ENCODE measurements at regions not wholly inside any gene's neighbourhood (a gene's known extent, or its start where the extent isn't known, plus 50 kb on each side); places are given as distances from the start of the nearest gene placed in this dataset.

DNA sequence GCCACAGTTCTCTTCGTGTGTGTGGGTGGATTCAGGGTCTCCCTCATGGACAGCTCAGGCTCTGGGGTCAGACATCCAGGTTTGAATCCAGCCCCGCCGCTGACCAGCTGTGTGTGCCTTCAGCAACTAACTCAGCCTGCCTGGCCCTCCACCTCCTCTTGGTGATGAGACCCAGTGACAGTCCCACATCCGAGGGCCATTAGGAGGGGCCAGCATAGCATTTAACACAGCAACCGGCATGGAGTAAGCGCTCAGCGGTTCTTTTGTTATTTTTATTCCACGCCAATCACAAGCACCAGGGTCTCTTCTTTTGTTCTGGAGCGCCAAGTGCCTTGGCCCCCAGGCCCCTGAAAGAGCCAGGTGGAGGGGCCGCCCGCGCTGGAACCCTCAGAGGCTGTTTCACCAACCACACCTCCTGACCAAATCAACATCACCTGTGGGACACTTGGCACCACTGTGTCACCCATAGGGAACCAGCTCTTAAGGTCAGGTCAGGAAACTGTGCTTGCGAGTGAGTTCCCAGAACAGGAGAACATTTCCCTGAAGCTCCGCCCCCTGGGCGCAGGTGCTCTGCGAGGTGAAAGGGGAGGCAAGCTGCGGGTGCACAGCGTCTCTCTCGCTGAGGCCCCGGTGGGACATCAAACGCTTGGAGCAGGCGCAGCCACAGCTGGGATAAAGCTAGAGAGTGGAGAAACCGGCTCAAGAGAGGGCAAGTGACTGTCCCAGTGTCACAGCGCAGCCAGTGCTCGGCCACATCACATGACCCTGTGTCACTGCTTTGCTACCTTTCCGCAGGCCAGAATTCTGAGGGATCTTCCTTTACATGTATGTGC is 311.3 kb downstream of the UACA start:
- ChIA-PET CTCF (no interaction called here), RAD21 (ENCODE audit: low non-redundant PET in 1 of 2, low total read pairs in 2 of 2, uncharacterized antibody in 2 of 2, unreplicated experiment in 2 of 2) (no interaction called here), POLR2A (no interaction called here)
- TF ChIP-seq YY1 (IDR thresholded peaks at IDR 0.05; ENCODE audit: extremely low read depth, insufficient replicate concordance, low read depth, low read length): no peak
- TF ChIP-seq, protein P1, sequence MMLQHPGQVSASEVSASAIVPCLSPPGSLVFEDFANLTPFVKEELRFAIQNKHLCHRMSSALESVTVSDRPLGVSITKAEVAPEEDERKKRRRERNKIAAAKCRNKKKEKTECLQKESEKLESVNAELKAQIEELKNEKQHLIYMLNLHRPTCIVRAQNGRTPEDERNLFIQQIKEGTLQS (IDR thresholded peaks at IDR 0.05): no peak
- TF ChIP-seq, protein P2, sequence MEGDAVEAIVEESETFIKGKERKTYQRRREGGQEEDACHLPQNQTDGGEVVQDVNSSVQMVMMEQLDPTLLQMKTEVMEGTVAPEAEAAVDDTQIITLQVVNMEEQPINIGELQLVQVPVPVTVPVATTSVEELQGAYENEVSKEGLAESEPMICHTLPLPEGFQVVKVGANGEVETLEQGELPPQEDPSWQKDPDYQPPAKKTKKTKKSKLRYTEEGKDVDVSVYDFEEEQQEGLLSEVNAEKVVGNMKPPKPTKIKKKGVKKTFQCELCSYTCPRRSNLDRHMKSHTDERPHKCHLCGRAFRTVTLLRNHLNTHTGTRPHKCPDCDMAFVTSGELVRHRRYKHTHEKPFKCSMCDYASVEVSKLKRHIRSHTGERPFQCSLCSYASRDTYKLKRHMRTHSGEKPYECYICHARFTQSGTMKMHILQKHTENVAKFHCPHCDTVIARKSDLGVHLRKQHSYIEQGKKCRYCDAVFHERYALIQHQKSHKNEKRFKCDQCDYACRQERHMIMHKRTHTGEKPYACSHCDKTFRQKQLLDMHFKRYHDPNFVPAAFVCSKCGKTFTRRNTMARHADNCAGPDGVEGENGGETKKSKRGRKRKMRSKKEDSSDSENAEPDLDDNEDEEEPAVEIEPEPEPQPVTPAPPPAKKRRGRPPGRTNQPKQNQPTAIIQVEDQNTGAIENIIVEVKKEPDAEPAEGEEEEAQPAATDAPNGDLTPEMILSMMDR (IDR thresholded peaks at IDR 0.05 in 2 of 3, conservative IDR thresholded peaks at IDR 0.05 in 1 of 3; ENCODE audit: borderline replicate concordance in 1 of 3, insufficient read depth in 1 of 3, low read depth in 2 of 3, low read length in 2 of 3): no peak
- no peak for TF ChIP-seq POLR2A (IDR thresholded peaks at IDR 0.05; ENCODE audit: borderline replicate concordance, extremely low read depth, insufficient read depth, insufficient read length)
- TF ChIP-seq SP1 (IDR thresholded peaks at IDR 0.05; ENCODE audit: low read depth): no peak
- TF ChIP-seq SRF (IDR thresholded peaks at IDR 0.05; ENCODE audit: low read depth): no peak
- TF ChIP-seq EZH2 (IDR thresholded peaks at IDR 0.05): no peak
- no peak for TF ChIP-seq EZH2phosphoT487 (IDR thresholded peaks at IDR 0.05; ENCODE audit: borderline replicate concordance)
- TF ChIP-seq, protein P3, sequence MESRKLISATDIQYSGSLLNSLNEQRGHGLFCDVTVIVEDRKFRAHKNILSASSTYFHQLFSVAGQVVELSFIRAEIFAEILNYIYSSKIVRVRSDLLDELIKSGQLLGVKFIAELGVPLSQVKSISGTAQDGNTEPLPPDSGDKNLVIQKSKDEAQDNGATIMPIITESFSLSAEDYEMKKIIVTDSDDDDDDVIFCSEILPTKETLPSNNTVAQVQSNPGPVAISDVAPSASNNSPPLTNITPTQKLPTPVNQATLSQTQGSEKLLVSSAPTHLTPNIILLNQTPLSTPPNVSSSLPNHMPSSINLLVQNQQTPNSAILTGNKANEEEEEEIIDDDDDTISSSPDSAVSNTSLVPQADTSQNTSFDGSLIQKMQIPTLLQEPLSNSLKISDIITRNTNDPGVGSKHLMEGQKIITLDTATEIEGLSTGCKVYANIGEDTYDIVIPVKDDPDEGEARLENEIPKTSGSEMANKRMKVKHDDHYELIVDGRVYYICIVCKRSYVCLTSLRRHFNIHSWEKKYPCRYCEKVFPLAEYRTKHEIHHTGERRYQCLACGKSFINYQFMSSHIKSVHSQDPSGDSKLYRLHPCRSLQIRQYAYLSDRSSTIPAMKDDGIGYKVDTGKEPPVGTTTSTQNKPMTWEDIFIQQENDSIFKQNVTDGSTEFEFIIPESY (IDR thresholded peaks at IDR 0.05; ENCODE audit: extremely low read depth, insufficient replicate concordance, low read length): no peak
- TF ChIP-seq POLR2AphosphoS5 (IDR thresholded peaks at IDR 0.05; ENCODE audit: low read depth, low read length): no peak
- no peak for TF ChIP-seq CEBPB (IDR thresholded peaks at IDR 0.05; ENCODE audit: low read depth)
- no peak for TF ChIP-seq EGR1 (IDR thresholded peaks at IDR 0.05; ENCODE audit: low read depth)
- TF ChIP-seq, protein P4, sequence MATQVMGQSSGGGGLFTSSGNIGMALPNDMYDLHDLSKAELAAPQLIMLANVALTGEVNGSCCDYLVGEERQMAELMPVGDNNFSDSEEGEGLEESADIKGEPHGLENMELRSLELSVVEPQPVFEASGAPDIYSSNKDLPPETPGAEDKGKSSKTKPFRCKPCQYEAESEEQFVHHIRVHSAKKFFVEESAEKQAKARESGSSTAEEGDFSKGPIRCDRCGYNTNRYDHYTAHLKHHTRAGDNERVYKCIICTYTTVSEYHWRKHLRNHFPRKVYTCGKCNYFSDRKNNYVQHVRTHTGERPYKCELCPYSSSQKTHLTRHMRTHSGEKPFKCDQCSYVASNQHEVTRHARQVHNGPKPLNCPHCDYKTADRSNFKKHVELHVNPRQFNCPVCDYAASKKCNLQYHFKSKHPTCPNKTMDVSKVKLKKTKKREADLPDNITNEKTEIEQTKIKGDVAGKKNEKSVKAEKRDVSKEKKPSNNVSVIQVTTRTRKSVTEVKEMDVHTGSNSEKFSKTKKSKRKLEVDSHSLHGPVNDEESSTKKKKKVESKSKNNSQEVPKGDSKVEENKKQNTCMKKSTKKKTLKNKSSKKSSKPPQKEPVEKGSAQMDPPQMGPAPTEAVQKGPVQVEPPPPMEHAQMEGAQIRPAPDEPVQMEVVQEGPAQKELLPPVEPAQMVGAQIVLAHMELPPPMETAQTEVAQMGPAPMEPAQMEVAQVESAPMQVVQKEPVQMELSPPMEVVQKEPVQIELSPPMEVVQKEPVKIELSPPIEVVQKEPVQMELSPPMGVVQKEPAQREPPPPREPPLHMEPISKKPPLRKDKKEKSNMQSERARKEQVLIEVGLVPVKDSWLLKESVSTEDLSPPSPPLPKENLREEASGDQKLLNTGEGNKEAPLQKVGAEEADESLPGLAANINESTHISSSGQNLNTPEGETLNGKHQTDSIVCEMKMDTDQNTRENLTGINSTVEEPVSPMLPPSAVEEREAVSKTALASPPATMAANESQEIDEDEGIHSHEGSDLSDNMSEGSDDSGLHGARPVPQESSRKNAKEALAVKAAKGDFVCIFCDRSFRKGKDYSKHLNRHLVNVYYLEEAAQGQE (IDR thresholded peaks at IDR 0.05; ENCODE audit: low read depth): no peak
- H3K4me1 ChIP-seq (ENCODE audit: control insufficient read depth in 1 of 2, insufficient read depth in 2 of 2, low read length in 2 of 2): no peaks in the 10 kb centered on the region
- no peaks in the 10 kb centered on the region for H3K9me2 ChIP-seq (ENCODE audit: insufficient read depth)
- no peaks in the 10 kb centered on the region for H3K36me3 ChIP-seq (ENCODE audit: control insufficient read depth in 1 of 2, insufficient read depth in 2 of 2, low read length in 2 of 2)
- H4K20me1 ChIP-seq (ENCODE audit: insufficient read depth): no peaks in the 10 kb centered on the region
- intact Hi-C loops (cut with micrococcal nuclease): no loop called here
- H3K4me2 ChIP-seq (ENCODE audit: low read length): no peak overlapping the region
- no peaks in the 10 kb centered on the region for H3K9me3 ChIP-seq (ENCODE audit: control insufficient read depth in 1 of 2, insufficient read depth in 1 of 2, low read depth in 1 of 2, low read length in 2 of 2)
- H2AFZ ChIP-seq (ENCODE audit: low read depth, low read length, poor library complexity, severe bottlenecking): no peak overlapping the region
- H3K27ac ChIP-seq (ENCODE audit: low read depth, low read length): no peak overlapping the region
- no peak overlapping the region for H3K4me3 ChIP-seq (replicated peaks in 1 of 2; ENCODE audit: low read depth in 1 of 2, low read length in 2 of 2)
- H3K79me2 ChIP-seq (ENCODE audit: insufficient read depth, low read length): no peaks in the 10 kb centered on the region
- no peak overlapping the region for H3K9ac ChIP-seq (ENCODE audit: low read length)
- no peaks in the 10 kb centered on the region; the same call in 1 of the 2 replicates for H3K27me3 ChIP-seq (ENCODE audit: insufficient read depth, low read length)
- no peak for DNase-seq (ENCODE audit: low read depth, low spot score)
- no TSS peak for BruUV-seq (replicated peaks)
- ATAC-seq: no peak
